ENCODE measurements at regions not wholly inside any gene's neighbourhood (a gene's known extent, or its start where the extent isn't known, plus 50 kb on each side); places are given as distances from the start of the nearest gene placed in this dataset.
A peak's percentile ranks its signal among the peaks of the same experiment; 100 is the strongest.

DNA sequence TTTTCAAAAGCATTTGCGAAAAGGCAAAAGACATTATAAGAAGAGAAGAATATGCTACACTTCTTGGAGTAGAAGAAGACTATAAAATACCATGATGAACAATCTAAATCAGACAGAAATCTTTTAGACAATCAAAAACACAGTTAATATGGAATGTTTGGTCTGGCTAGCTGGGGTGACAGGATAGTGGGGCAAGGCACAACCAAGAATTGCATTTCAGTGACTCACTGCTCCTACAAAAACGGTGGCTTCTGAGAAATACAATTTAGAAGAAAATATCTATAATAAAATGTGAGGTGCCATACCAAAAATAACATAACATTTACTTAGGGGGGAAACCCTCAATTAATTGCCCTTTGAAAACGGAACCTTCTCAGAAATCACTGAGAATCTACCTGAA is 363.4 kb downstream of the NPR3 start (continued):
- TF ChIP-seq, protein P1, sequence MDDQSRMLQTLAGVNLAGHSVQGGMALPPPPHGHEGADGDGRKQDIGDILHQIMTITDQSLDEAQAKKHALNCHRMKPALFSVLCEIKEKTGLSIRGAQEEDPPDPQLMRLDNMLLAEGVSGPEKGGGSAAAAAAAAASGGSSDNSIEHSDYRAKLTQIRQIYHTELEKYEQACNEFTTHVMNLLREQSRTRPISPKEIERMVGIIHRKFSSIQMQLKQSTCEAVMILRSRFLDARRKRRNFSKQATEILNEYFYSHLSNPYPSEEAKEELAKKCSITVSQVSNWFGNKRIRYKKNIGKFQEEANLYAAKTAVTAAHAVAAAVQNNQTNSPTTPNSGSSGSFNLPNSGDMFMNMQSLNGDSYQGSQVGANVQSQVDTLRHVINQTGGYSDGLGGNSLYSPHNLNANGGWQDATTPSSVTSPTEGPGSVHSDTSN (IDR thresholded peaks at IDR 0.05), result 0 out of 2 replicates have a peak, but pooled peaks have one; percentile 17

GRCh38 chr5:33075731-33076130 is 364.6 kb downstream of the NPR3 start:
- 49% methylated on average over 2 of the region's 2 CpGs for WGBS (ENCODE audit: low lambda C conversion rate)
- no peaks in the 10 kb centered on the region for H4K20me1 ChIP-seq (ENCODE audit: insufficient read depth)
- H3K9me2 ChIP-seq, result no peaks in the 10 kb centered on the region
- H3K4me1 ChIP-seq (ENCODE audit: control insufficient read depth in 1 of 2, insufficient read depth in 2 of 2, low read depth in 1 of 2, low read length in 1 of 2), result peaks cover 0 to 10% of the 10 kb centered on the region in 2 experiments; a peak in 1 of 4 replicates
- no peak overlapping the region for H3K4me2 ChIP-seq
- H3K79me2 ChIP-seq (ENCODE audit: insufficient read depth), result no peaks in the 10 kb centered on the region
- POLR2A ChIA-PET, result no interaction called here
- no peak overlapping the region for H3K4me3 ChIP-seq (ENCODE audit: low read depth in 2 of 2, low read length in 1 of 2)
- H3F3A ChIP-seq (replicated peaks; ENCODE audit: insufficient read depth), result peaks cover 32% of the 10 kb centered on the region
- no peak overlapping the region for H3K27ac ChIP-seq (ENCODE audit: low read depth in 2 of 2, low read length in 1 of 2)
- H2AFZ ChIP-seq (ENCODE audit: low read depth), result 0 out of 2 replicates have a peak overlapping the region, but pooled peaks have one; percentile 10
- H3K36me3 ChIP-seq (replicated peaks in 1 of 2; ENCODE audit: control insufficient read depth in 1 of 2, insufficient read depth in 2 of 2, low read length in 1 of 2), result no peaks in the 10 kb centered on the region
- 0 out of 2 replicates have a peak, but pooled peaks cover 6% of the 10 kb centered on the region for H3K9me3 ChIP-seq
- H3K9ac ChIP-seq, result no peak overlapping the region
- H3K27me3 ChIP-seq (ENCODE audit: insufficient read depth), result no peaks in the 10 kb centered on the region
- CTCF ChIA-PET, result no interaction called here
- TF ChIP-seq, protein P2, sequence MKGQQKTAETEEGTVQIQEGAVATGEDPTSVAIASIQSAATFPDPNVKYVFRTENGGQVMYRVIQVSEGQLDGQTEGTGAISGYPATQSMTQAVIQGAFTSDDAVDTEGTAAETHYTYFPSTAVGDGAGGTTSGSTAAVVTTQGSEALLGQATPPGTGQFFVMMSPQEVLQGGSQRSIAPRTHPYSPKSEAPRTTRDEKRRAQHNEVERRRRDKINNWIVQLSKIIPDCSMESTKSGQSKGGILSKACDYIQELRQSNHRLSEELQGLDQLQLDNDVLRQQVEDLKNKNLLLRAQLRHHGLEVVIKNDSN (IDR thresholded peaks at IDR 0.05; ENCODE audit: borderline replicate concordance, low read depth), result 0 out of 2 replicates have a peak, but pooled peaks have one; percentile 40
- no peak for TF ChIP-seq TEAD4 (IDR thresholded peaks at IDR 0.05; ENCODE audit: borderline replicate concordance, insufficient read depth)
- no peak for DNase-seq

DNA sequence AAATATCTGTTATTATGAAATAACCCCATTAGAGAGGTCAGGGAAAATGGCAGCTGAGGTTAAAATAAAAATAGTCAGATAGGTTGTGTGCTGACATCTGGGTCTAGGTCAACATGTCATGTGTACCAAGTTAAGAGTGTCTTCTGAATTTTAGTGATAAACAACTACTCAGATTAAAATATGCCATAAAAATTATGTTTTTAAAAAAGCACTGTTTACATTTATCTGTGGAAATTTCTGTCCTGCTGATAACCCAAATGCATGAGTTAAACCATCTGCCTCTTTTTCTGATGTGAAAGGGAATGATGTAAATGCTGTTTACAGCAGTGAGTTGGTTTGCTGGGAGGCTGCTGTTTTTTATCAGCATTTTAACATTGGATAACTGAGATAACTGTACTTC is 361.2 kb upstream of the TARS1 start:
- Histone ChIP-seq H3K9me2 (no peaks in the 10 kb centered on the region), H3K27ac (ENCODE audit: low read depth in 2 of 2, low read length in 1 of 2) (no peak overlapping the region), H3K79me2 (ENCODE audit: insufficient read depth) (no peaks in the 10 kb centered on the region), H3K27me3 (ENCODE audit: insufficient read depth) (no peaks in the 10 kb centered on the region), H4K20me1 (ENCODE audit: insufficient read depth) (no peaks in the 10 kb centered on the region), H3K4me3 (ENCODE audit: low read depth in 2 of 2, low read length in 1 of 2) (no peak overlapping the region), H2AFZ (ENCODE audit: low read depth) (no peak overlapping the region), H3K9ac (no peak overlapping the region), H3K4me2 (no peak overlapping the region), H3F3A (replicated peaks; ENCODE audit: insufficient read depth) (peaks cover 5% of the 10 kb centered on the region), H3K4me1 (ENCODE audit: control insufficient read depth in 1 of 2, insufficient read depth in 2 of 2, low read depth in 1 of 2, low read length in 1 of 2) (no peaks in the 10 kb centered on the region), H3K36me3 (replicated peaks in 1 of 2; ENCODE audit: control insufficient read depth in 1 of 2, insufficient read depth in 2 of 2, low read length in 1 of 2) (no peaks in the 10 kb centered on the region), H3K9me3 (0 out of 2 replicates have a peak, but pooled peaks cover 6% of the 10 kb centered on the region)
- DNase-seq, result no peak
- TF ChIP-seq TEAD4 (IDR thresholded peaks at IDR 0.05; ENCODE audit: borderline replicate concordance, insufficient read depth) (no peak), FOSL2 (IDR thresholded peaks at IDR 0.05; ENCODE audit: borderline replicate concordance, low read depth) (no peak), SIN3A (IDR thresholded peaks at IDR 0.05; ENCODE audit: borderline replicate concordance, low read depth, low read length) (no peak), MEF2A (IDR thresholded peaks at IDR 0.05; ENCODE audit: borderline replicate concordance, low read depth) (no peak), NFIC (IDR thresholded peaks at IDR 0.05; ENCODE audit: borderline replicate concordance) (no peak), ELF1 (IDR thresholded peaks at IDR 0.05) (no peak), GATA2 (CRISPR knock-in tag; IDR thresholded peaks at IDR 0.05) (no peak), RAD21 (IDR thresholded peaks at IDR 0.05; ENCODE audit: low read length) (no peak), RXRA (IDR thresholded peaks at IDR 0.05; ENCODE audit: borderline replicate concordance, low read depth) (no peak), YY1 (IDR thresholded peaks at IDR 0.05; ENCODE audit: low read depth) (no peak), CHD2 (IDR thresholded peaks at IDR 0.05; ENCODE audit: low read length, partially characterized antibody) (no peak), EP300 (IDR thresholded peaks at IDR 0.05; ENCODE audit: borderline replicate concordance in 1 of 2, low read depth in 1 of 2, low read length in 1 of 2) (no peak), SMC3 (IDR thresholded peaks at IDR 0.05; ENCODE audit: low read depth, low read length) (no peak), FOXM1 (IDR thresholded peaks at IDR 0.05; ENCODE audit: low read depth) (no peak), MXI1 (IDR thresholded peaks at IDR 0.05; ENCODE audit: low read depth, low read length) (no peak)
- TF ChIP-seq, protein P2 (IDR thresholded peaks at IDR 0.05; ENCODE audit: borderline replicate concordance, low read depth), result no peak
- TF ChIP-seq, protein P3, sequence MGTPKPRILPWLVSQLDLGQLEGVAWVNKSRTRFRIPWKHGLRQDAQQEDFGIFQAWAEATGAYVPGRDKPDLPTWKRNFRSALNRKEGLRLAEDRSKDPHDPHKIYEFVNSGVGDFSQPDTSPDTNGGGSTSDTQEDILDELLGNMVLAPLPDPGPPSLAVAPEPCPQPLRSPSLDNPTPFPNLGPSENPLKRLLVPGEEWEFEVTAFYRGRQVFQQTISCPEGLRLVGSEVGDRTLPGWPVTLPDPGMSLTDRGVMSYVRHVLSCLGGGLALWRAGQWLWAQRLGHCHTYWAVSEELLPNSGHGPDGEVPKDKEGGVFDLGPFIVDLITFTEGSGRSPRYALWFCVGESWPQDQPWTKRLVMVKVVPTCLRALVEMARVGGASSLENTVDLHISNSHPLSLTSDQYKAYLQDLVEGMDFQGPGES (IDR thresholded peaks at IDR 0.05; ENCODE audit: low read depth, low read length), result no peak
- TF ChIP-seq, protein P1 (IDR thresholded peaks at IDR 0.05), result no peak
- TF ChIP-seq, protein P4, sequence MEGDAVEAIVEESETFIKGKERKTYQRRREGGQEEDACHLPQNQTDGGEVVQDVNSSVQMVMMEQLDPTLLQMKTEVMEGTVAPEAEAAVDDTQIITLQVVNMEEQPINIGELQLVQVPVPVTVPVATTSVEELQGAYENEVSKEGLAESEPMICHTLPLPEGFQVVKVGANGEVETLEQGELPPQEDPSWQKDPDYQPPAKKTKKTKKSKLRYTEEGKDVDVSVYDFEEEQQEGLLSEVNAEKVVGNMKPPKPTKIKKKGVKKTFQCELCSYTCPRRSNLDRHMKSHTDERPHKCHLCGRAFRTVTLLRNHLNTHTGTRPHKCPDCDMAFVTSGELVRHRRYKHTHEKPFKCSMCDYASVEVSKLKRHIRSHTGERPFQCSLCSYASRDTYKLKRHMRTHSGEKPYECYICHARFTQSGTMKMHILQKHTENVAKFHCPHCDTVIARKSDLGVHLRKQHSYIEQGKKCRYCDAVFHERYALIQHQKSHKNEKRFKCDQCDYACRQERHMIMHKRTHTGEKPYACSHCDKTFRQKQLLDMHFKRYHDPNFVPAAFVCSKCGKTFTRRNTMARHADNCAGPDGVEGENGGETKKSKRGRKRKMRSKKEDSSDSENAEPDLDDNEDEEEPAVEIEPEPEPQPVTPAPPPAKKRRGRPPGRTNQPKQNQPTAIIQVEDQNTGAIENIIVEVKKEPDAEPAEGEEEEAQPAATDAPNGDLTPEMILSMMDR (IDR thresholded peaks at IDR 0.05), result no peak
- ChIA-PET CTCF (no interaction called here), POLR2A (no interaction called here)
